Muscle of leg (tissue), 3 donors: ENCODE measurements at regions not wholly inside any gene's neighbourhood (a gene's known extent, or its start where the extent isn't known, plus 50 kb on each side); places are given as distances from the start of the nearest gene placed in this dataset.

Source experiments
- DNase-seq: peaks from one replicate; pipeline ENCODE4 v3.0.0; 2013
- H3K27ac ChIP-seq: one replicate; pipeline ENCODE4 v1.5.1; 2013; ENCODE audit warnings: mild to moderate bottlenecking, low read length, control low read depth
- H3K27me3 ChIP-seq: one replicate; pipeline ENCODE4 v1.6.1; 2013; ENCODE audit warnings: low read length; ENCODE audit not compliant: control insufficient read depth, insufficient read depth
- H3K36me3 ChIP-seq: one replicate; pipeline ENCODE4 v1.6.1; 2013; ENCODE audit warnings: low read length; ENCODE audit not compliant: control insufficient read depth, insufficient read depth
- H3K4me1 ChIP-seq: one replicate; pipeline ENCODE4 v1.6.1; 2013; ENCODE audit warnings: low read length; ENCODE audit not compliant: control insufficient read depth, insufficient read depth
- H3K4me3 ChIP-seq: one replicate; pipeline ENCODE4 v1.5.1; 2013; ENCODE audit warnings: low read length, control low read depth
- H3K9me3 ChIP-seq: replicated peaks from 2 replicates; pipeline ENCODE4 v1.6.1; 2013; ENCODE audit warnings: low read depth, low read length; ENCODE audit not compliant: control insufficient read depth
- WGBS: methylation state at CpG from one replicate; pipeline ENCODE4 v1.1.5; 2013; ENCODE audit warnings: missing lambda C conversion rate; ENCODE audit not compliant: insufficient coverage; 5-methylcytosine and 5-hydroxymethylcytosine counted together

- WGBS, result 77% methylated on average over 4 of the region's 5 CpGs
- H3K27ac ChIP-seq, result no peak overlapping the region
- H3K36me3 ChIP-seq, result no peaks in the 10 kb centered on the region
- H3K9me3 ChIP-seq, result no peaks in the 10 kb centered on the region
- no peaks in the 10 kb centered on the region for H3K27me3 ChIP-seq
- H3K4me3 ChIP-seq, result no peak overlapping the region
- no peaks in the 10 kb centered on the region for H3K4me1 ChIP-seq
- no peak for DNase-seq
Measured at GRCh38 chr16:13554643-13555042, 365.3 kb upstream of the ERCC4 start.

GRCh38 chr16:13557418-13557817, 362.5 kb upstream of the ERCC4 start:
- no peaks in the 10 kb centered on the region for H3K4me1 ChIP-seq
- no peak overlapping the region for H3K4me3 ChIP-seq
- no peaks in the 10 kb centered on the region for H3K27me3 ChIP-seq
- H3K36me3 ChIP-seq, result no peaks in the 10 kb centered on the region
- no peaks in the 10 kb centered on the region for H3K9me3 ChIP-seq
- WGBS, result 74% methylated on average over 5 of the region's 8 CpGs
- DNase-seq, result no peak
- H3K27ac ChIP-seq, result no peak overlapping the region

- Histone ChIP-seq H3K27ac (no peak overlapping the region), H3K9me3 (no peaks in the 10 kb centered on the region), H3K36me3 (no peaks in the 10 kb centered on the region), H3K4me3 (no peak overlapping the region), H3K27me3 (no peaks in the 10 kb centered on the region), H3K4me1 (no peaks in the 10 kb centered on the region)
- no peak for DNase-seq
- no CpG with 5 or more reads among the region's 4 CpGs for WGBS
Measured at GRCh38 chr16:13558752-13559151, 361.2 kb upstream of the ERCC4 start.

- DNase-seq, result no peak
- H3K27ac ChIP-seq, result no peak overlapping the region
- WGBS, result no CpG with 5 or more reads among the region's 1 CpG
- no peaks in the 10 kb centered on the region for H3K36me3 ChIP-seq
- H3K4me1 ChIP-seq, result no peaks in the 10 kb centered on the region
- no peaks in the 10 kb centered on the region for H3K9me3 ChIP-seq
- H3K27me3 ChIP-seq, result no peaks in the 10 kb centered on the region
- H3K4me3 ChIP-seq, result no peak overlapping the region
Measured at GRCh38 chr16:13559624-13560023, 360.3 kb upstream of the ERCC4 start.

GRCh38 chr16:13560151-13560550, 359.8 kb upstream of the ERCC4 start:
- H3K27me3 ChIP-seq, result no peaks in the 10 kb centered on the region
- no peaks in the 10 kb centered on the region for H3K36me3 ChIP-seq
- no CpG with 5 or more reads among the region's 5 CpGs for WGBS
- no peak for DNase-seq
- no peak overlapping the region for H3K4me3 ChIP-seq
- H3K27ac ChIP-seq, result no peak overlapping the region
- no peaks in the 10 kb centered on the region for H3K9me3 ChIP-seq
- no peaks in the 10 kb centered on the region for H3K4me1 ChIP-seq

- Histone ChIP-seq H3K27me3 (no peaks in the 10 kb centered on the region), H3K4me1 (no peaks in the 10 kb centered on the region), H3K4me3 (no peak overlapping the region), H3K27ac (no peak overlapping the region), H3K9me3 (no peaks in the 10 kb centered on the region), H3K36me3 (no peaks in the 10 kb centered on the region)
- WGBS, result 37% methylated on average over 9 of the region's 10 CpGs
- peak; percentile 2 for DNase-seq
Measured at GRCh38 chr16:13561291-13562070, 358.5 kb upstream of the ERCC4 start.

- no peak for DNase-seq
- Histone ChIP-seq H3K4me1 (no peaks in the 10 kb centered on the region), H3K27me3 (no peaks in the 10 kb centered on the region), H3K4me3 (no peak overlapping the region), H3K9me3 (no peaks in the 10 kb centered on the region), H3K27ac (no peak overlapping the region), H3K36me3 (no peaks in the 10 kb centered on the region)
- WGBS, result no CpG with 5 or more reads among the region's 5 CpGs
Measured at GRCh38 chr16:13568803-13569202, 351.2 kb upstream of the ERCC4 start.

- 62% methylated on average over 4 of the region's 4 CpGs for WGBS
- H3K4me3 ChIP-seq, result no peak overlapping the region
- H3K36me3 ChIP-seq, result no peaks in the 10 kb centered on the region
- no peaks in the 10 kb centered on the region for H3K27me3 ChIP-seq
- no peak overlapping the region for H3K27ac ChIP-seq
- DNase-seq, result no peak
- H3K9me3 ChIP-seq, result no peaks in the 10 kb centered on the region
- no peaks in the 10 kb centered on the region for H3K4me1 ChIP-seq
Measured at GRCh38 chr16:13569986-13570385, 350.0 kb upstream of the ERCC4 start.

GRCh38 chr16:13571036-13571435, 348.9 kb upstream of the ERCC4 start:
- no peaks in the 10 kb centered on the region for H3K36me3 ChIP-seq
- H3K27me3 ChIP-seq, result no peaks in the 10 kb centered on the region
- no peaks in the 10 kb centered on the region for H3K9me3 ChIP-seq
- no peak overlapping the region for H3K27ac ChIP-seq
- no peak overlapping the region for H3K4me3 ChIP-seq
- no peaks in the 10 kb centered on the region for H3K4me1 ChIP-seq
- 82% methylated on average over 2 of the region's 7 CpGs for WGBS
- no peak for DNase-seq

GRCh38 chr16:13573903-13574302, 346.1 kb upstream of the ERCC4 start:
- no peak for DNase-seq
- Histone ChIP-seq H3K4me3 (no peak overlapping the region), H3K27me3 (no peaks in the 10 kb centered on the region), H3K36me3 (no peaks in the 10 kb centered on the region), H3K27ac (no peak overlapping the region), H3K4me1 (no peaks in the 10 kb centered on the region), H3K9me3 (no peaks in the 10 kb centered on the region)
- 54% methylated on average over 2 of the region's 3 CpGs for WGBS

GRCh38 chr16:13586051-13586450, 333.9 kb upstream of the ERCC4 start:
- no CpG with 5 or more reads among the region's 1 CpG for WGBS
- no peaks in the 10 kb centered on the region for H3K36me3 ChIP-seq
- H3K27ac ChIP-seq, result no peak overlapping the region
- no peak for DNase-seq
- no peaks in the 10 kb centered on the region for H3K27me3 ChIP-seq
- no peaks in the 10 kb centered on the region for H3K9me3 ChIP-seq
- H3K4me1 ChIP-seq, result no peaks in the 10 kb centered on the region
- H3K4me3 ChIP-seq, result no peak overlapping the region
